Endometrial microvascular endothelial cells (primary cell): ENCODE measurements at regions not wholly inside any gene's neighbourhood (a gene's known extent, or its start where the extent isn't known, plus 50 kb on each side); places are given as distances from the start of the nearest gene placed in this dataset.

Source experiments
- in situ Hi-C: cut with HindIII; loops from 2 replicates; pipeline ENCODE4 v1.10.0; 2017; ENCODE audit warnings: low sequenced_read_pairs, low pct_unique_long_range_greater_than_20kb; ENCODE audit errors: inconsistent ontology term

DNA sequence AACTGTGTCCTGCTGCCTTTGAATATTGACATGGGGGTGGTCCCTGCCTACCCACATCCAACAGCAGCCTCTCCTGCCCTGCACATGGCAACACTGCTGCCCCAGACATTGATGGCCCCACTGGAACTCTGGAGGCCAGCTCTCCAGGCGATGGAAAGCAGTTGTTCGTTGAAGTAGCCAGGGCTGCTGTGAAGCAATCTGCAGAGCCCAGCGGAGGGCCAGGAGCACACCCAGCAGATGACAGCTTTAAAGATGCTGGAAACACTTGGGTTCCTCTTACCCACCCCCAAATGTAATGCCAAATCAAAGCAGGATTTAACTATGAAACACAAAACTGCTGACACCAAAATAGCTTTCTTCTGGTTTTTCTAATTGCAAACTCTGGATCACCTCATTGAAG, 165.6 kb upstream of the NAV2 start:
- in situ Hi-C loops = no loop called here

DNA sequence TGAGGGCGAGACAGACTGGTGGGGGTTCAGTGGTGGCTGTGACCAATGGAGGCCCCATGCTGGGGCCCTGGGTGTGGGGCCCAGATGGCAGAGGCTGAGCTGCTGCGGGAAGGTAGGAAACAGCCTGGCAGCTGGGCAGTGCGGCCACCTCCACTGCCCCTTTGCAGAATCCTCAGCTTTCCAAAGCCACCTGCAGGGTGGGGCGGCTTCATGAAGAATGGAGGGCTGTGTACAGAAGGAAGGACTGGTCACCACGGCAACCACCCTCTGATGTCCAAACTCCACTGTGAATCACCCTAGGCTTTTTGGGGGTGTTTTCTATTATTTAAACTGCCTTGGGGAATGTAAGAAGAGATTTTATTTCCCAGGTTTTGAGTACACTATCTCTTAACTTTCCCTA, 166.3 kb upstream of the NAV2 start:
- in situ Hi-C loops = no loop called here

DNA sequence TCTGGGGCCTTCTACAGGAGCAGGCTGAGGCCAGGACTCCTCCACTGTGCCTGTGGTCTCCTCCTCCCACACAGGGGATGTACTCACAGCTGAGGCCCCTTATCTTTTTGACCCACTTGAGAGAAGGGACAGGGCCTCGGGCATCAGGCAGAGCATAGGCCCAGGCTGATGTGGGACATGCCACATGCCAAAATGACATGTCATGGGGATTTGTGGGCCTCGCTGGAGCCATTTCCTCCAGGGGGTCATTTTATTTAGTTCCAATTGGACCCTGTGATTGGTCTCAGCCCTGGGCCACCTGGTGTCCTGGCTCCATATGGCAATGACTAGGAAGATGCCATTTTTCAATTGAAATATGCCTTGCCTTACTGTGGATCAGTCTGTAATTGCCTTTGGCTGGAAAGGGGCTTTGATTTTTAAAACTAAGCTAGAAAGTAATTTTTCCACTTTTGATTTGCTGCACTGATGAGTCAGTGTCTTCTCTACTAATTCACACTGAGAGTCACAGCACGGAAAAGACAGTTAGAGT, 171.1 kb upstream of the NAV2 start:
- in situ Hi-C loops = no loop called here

DNA sequence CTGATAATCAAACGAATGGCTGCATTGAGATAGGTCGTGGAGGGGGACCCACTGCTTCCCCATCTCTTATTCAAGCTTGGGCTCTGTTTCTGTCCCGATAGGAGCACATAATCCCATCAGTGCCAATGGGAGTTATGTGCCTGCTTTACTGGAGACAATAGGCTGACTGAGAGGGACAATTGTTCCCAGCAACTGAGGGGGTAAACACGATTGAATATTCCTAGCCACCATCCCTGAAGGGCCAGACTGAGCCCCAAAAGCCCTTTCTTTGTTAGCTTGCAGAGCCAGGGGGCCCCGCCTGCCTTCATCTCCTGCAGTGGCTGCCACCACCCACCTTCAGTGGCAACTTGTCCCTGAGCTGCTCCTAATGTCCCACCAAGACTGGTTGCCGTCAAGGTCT, 172.8 kb upstream of the NAV2 start:
- in situ Hi-C loops = no loop called here

DNA sequence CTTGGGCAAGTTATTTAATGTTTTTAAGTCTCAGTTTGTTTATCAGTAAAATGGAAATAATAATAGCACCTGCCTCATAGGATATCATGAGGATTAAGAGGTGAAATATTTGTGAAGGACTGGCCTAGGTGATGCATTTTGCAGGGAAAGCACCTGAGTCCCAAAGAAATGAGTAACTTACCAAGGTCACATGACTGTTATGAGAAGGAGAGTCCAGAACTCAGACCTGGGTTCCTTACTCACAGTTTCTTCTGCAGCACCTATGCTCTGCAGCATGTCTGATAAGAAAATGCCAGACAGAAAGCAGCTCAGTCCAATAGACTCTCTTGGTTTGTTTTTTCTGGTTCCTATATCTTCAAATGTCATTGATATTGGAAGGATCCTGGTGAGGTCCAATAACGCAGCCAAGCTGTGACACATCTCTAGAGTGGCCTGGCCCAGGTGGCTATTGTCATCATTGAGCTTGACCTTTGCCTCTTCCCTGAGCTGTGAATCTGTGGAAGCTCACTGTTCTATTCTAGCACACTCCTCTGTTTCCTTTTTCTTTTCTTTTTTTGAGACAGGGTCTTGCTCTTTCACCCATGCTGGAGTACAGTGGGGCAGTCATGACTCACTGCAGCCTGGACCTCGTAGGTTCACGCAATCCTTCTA, 174.7 kb upstream of the NAV2 start:
- in situ Hi-C loops = no loop called here

DNA sequence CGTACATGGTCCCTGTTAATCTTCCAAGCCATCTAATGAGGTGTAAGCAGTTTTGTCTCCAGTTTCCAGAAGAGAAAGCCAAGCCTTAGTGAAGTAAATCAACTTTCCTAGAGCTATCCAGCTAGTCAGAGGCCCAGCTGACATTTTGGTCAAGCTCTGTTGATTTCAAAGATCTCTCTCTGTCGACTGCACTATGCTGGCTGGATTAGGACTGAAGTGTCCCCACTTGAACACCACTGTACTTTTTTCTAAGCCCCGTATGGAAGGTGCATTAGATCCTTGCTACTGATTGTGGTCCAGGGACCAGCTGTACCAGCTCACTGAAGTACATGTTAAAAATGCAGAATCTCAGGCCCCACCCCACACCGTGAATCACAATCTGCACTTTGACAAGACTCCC, 176.5 kb upstream of the NAV2 start:
- in situ Hi-C loops = no loop called here

DNA sequence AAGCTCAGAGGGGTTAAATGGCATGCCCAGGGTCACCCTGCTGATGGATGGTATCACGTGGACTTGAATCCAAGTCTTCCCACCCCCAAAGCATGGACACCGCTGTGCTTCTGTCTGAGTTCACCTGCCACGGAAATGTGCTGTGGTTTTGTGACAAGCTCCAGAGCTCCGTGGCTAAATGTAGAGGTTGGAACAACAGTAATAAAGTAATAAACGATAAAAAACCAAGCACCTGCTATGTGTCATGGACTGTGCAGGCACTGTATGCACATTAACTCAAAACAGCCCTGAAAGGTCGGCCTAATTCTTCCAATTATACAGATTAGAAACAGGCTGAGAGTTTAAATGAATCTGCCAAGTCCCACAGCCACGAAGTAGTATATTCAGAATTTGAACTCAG, 182.1 kb upstream of the NAV2 start:
- in situ Hi-C loops = no loop called here

DNA sequence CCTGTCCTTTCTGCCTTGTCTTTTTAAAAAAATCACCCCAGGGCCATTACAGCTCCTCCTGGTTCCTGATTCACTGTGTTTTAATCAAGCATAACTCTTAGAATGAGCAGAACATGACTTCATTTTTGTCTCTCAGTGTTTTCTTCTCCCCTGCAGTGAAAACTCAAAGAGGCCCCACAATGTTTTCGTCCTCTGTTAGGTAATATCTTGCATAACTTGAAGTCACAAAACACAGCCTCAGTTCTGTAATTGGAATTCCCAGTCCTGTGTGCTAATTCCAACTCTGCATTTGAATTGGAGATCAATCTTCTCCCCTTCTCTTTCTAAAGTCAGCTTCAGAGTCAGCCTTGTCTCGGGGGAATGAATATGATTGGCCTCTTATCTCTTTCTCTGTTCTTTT, 186.5 kb upstream of the NAV2 start:
- in situ Hi-C loops = no loop called here

DNA sequence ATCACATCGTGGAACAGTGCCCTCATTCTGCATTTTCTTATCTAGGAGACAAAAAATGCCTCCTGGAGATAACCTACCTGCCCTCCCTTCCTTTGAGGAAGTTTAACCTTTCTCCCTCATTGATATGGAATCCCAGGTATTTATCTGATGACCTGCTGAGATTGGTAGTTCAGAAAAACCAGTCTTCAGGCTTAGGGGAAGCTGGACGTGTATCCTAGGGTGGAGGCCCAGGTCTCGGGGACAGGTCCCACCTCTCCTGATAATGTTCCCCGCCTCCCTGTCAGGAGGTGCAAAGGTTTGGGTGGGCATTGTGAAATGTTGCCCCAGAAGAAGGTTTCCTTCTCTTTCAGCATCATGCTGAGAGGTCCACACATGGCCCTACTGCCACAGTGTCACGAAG, 186.9 kb upstream of the NAV2 start:
- in situ Hi-C loops = no loop called here

DNA sequence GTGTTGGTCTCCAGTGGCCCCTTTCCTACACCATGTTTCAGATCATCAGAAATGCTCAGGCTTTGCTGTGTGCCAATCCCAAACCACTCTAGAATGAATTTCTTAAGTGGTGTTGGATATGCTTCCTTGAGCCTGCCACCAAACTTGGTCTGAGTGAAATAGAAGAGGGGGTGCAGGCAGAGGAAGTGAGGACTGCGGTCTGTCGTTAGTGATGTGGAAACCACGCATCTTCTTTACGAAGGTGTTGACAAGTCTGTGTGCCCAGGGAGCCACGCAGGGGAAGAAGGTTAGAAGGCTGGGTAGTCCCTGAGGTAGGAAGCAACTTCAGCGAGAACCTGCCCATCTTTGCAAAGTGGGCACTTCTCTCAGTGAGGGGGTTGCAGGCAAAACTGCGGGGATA, 187.4 kb upstream of the NAV2 start:
- in situ Hi-C loops = no loop called here

DNA sequence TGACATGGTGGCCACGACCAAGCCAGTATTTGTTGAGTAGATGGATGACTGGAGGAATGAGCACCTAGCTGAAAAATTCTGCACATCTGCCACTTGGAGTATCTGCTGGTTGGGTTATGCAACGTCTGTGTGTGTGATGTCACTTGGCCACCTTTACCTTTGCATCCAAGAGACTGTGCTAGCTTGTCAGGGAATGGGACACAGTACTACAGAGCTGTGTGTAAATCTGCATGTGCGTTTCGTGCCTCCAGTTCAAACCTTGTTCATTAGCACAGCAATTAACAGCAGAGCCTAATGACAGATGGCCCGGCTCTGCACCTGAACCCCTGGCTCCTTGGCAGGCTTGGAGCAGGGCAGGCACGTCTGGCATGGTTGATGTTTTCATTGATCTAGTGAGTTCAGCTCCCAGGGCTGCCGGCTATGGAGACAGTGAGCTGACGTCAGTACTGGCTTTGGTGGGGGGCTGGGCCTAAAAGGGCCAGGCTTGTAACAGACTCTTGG, 188.4 kb upstream of the NAV2 start:
- in situ Hi-C loops = no loop called here

DNA sequence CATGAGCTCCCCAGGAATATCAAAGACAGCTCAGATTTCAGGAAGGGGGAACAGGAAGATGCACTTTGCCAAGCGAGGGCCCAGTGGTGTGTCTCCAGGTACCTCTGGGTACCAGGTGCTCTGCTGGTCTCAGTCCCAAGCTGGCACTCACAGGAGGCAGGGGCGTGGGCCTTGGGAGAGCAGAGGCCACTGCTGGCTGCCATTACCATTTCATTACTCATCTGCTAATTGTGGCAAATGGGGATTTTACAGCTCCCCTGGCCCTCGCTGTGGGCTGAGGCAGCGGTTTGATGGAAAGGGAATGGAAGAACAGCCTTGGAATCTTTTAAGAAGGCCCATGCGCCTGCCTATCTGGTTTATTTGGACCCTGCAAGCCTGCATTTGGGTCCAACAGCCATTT, 192.0 kb upstream of the NAV2 start:
- in situ Hi-C loops = no loop called here

DNA sequence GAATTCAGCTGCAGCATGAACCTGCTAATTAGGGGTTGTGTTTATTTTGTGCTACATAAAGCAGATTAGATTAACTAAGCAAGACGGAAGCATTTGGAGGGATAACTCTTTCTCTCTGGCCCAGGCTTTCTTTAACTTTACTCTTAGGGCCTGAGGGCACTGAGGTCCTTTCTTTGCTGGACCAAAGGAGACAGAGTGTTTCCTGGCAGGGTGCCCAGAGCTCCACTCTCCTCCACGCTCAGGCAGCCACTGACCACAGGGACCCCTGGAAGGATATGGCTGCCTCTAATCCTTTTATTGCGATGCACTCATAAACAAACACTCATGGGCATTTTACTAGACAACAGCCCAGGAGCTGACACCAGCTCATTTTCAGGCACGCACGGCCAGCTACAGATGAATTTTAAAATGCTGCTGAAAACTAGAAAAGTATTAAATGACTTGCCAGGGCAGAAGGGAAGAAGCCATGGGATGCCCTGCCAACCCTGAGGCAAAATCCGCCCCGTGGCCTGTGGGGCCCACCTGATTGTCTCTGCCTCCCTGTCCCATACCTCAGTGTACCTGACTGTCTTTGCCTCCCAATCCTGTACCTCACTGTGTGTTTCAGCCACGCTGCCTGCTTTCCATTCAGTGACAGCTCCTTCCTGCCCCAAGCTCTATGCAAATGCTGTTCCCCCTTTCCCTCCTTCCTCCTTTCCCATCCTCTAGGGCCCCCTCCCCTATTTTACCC, 192.6 kb upstream of the NAV2 start:
- in situ Hi-C loops = no loop called here

DNA sequence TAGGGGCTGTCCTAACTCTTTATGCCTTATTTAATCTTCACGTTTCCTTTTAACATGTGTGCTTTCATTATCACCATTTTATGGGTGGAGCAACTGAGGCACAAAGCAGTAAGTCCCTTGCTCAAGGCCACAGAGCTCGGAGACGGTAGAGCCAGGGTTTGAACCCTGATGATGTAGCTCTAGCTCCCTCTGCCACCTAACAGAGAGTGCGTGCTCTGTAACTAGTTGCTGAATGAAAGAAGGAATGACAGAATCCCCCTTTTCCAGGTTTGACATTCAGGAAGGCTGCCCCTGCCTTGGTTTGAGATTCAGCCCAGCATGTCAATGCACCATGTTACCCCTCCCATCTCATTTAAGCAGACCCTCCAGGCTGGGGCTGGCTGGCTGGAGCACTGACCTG, 193.3 kb upstream of the NAV2 start:
- in situ Hi-C loops = no loop called here

DNA sequence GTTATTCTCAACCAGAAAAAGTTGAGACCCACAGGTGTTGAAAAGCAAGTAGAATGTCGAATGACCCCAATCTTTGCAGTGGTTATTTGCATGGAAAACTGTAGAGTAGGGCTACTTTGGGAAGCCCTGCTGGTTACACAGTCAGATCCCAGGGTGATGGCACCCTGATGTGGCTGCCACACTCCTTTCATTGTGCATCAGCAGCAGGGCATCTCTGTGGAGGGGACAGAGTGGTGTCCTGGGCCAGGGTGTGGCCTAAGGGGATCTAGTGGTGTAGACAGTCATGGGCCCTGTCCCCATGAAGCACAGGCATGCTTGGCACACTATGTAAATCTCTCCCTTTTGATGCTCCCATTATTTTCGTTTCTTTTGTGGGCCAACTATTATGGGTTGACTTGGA, 199.4 kb upstream of the NAV2 start:
- in situ Hi-C loops = no loop called here

DNA sequence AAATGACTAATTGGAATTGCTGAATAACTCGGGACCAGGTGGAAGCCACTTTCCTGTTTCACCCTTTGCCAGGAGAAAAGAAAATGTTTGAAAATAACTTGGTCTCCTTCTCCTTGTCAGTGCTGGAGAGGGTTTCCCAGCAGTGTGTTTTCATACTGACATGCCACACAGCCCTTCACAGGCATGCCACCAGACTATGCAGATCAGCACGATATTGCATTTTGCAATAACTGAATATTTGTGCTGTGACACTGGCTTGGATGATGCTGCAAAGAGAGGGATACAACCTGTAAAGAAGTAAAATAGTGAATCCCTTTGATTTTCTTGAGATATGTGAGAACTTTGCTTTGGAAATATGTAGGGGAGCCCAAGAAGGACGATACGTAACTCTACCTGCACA, 200.0 kb upstream of the NAV2 start:
- in situ Hi-C loops = no loop called here

DNA sequence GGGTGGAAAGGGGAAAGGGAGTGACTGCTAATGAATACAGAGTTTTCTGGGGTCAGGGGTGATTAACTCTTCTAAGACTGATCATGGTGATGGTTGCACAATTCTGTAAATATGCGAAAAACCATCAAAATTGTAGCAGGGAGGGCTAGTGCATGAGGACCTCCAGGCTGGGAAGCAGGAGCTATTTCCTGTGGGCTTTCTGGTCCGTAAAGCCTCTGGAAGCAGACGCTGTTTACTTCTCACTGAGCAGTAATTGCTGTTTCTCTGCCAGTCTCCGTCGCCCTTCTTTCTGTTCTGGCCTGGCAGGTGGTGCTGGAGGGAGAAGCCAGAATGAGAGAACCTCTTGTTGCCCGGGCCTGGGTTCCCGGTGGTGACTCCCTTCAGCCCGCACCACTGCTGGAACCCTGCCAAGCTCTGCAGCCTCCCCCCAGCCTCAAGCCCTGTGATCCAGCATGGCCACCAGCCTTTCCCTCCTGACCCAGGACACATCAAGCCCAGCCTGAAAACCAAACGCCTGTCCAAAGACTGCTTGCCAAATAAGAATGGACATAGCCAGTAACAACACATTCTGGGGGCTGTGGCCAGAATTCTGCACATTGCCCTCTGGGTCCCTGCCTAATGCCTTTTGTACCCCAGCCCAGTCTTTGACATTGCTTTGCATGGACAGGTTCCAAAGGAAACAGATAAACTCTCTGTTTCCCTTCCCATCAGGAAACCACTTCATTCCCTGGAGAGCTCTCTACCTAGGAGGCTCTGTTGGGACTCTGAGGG, 201.0 kb upstream of the NAV2 start:
- in situ Hi-C loops = no loop called here

DNA sequence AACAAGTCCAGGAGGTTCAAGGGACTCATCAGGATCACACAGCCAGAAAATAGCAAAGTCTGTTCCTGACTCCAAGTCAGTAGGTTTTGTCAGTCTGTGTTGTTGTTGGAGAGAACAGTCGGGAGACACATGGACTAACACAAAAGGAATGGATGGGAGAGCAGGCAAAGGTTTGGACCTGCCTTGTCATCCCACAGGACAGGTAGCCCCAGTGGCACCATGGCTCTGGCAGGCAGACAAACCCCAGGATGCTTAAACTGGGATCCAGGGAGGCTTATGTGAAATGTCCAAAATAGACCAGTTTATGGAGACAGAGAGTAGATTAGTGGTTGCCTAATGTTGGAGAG, 201.6 kb upstream of the NAV2 start:
- in situ Hi-C loops = no loop called here

DNA sequence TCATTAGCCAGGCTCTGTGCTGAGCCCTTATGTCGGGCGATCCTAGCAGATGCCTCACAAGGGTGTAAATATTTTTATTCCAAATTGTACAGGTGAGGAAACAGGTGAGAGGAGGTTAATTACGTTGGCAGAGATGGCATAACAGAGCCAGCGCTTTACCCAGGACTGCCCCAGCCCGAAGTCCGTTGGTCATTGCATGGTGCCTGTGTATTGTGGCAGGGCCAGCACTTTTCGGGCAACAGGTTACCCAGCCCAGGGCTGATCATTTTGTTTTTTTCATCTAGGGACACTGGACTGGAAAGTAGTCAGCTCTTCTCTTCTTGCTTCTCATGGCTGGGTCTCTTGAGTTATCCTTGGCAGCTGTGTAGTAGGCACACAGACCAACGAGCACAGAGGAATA, 202.2 kb upstream of the NAV2 start:
- in situ Hi-C loops = no loop called here

DNA sequence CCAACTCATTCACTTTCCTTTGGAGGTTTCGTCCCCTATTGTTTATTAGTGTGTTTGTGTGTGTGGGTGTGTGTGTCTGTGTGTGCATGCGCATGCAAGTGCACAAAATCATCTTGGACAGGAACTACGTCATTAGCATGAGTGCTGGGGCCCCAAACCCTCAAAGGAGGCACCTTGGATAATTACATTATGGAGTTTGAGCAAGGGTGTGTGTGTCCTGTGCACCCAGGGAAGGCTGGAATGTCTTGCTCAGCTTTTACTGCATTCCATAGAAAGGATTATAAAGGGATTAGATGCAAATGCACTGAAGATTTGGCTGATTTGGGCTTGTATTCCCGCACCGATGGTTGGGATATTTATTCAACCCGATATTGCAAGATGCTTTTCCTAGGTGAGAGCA, 203.4 kb upstream of the NAV2 start:
- in situ Hi-C loops = no loop called here
